GM10847 (cell line): ENCODE measurements at regions not wholly inside any gene's neighbourhood (a gene's known extent, or its start where the extent isn't known, plus 50 kb on each side); places are given as distances from the start of the nearest gene placed in this dataset.

Experiments
- POLR2A ChIP-seq: IDR thresholded peaks from 2 replicates; pipeline ENCODE4 v1.6.1; 2011; ENCODE audit not compliant: insufficient read length; ENCODE audit errors: extremely low read depth

DNA sequence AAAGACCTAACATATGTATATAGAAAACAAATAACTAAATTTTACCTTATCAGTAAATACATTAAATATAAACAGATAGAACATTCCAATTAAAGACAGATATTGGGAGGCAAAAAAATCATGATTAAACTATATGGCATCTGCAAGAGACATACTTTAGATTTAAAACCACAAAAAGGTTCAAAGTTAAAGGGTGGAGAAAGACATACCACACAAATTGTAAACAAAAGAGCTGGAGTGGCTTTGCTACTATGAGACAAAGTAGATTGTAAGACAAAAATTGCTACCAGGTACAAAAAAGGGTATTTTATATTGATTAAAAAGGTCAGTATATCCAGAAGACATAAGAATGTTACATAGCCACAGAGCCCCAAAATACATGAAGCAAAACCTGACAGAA is 200.2 kb downstream of the KCNRG start:
- no peak for TF ChIP-seq POLR2A

DNA sequence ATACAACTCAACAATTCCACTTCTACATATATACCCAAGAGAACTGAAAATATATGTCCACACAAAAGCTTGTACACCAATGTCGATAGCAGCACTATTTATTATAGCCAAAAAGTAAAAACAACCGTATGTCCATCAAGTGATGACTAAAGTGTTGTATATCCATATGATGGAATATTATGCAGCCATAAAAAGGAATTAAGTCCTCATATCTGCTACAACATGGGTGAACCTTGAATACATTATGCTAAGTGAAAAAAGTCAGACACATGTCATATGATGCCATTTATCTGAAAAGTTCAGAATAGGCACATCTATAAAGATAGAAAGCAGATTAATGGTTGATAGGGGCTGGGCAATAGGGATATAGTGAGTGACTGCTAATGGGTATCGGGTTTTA is 204.5 kb downstream of the KCNRG start:
- TF ChIP-seq POLR2A, result no peak

DNA sequence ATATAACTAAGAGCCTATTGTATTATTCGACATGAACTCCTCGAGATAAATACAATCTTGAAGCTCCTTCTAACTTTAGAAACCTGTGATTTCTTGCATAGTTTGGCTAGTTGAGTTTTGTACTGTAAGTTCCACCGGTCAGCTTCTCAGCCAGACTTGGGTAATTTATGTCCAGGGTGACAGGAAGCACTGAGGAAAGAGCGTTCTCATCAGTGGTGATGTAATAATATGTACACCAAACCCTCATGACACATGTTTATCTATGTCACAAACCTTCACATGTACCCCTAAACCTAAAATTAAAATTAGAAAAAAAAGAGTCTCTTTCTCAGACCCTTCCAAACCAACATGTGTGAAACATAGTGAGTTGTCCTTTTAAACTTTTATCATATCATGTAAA is 205.7 kb downstream of the KCNRG start:
- no peak for TF ChIP-seq POLR2A

DNA sequence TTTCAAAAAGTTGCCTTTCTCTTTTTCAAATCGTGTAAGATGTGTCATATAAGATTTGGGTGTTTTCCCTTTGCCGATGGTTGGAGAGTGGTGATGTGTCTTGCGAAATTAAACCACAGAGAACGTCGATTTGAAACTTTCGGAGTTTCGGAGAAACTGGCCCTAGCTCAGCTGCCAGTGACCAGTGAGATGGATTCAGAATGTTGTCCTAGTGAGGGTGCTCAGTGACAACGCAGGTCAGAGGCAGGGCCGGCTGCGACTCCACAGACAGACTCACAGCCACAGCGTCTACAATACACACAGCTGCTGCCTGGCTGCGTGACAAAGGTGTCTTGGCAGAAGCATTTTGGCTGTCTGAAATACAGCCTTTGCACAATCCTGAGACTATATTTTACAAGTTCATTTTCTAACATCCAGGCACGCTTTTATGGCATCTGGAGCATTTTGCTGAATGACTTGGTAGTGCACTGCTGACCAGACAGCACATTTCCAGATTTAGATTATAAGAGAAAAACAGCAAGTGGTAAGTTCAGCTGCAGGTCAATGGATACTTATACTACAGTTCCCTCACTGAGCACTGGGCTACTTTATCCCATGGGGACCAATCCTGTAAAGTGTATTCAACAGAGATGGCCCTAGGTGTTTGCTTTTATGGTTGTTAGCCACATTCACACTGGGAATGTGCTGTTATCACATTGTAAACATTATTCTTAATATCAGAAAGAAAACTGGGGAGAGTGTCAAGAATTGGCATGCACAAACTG is 207.5 kb downstream of the KCNRG start:
- TF ChIP-seq POLR2A, result no peak

DNA sequence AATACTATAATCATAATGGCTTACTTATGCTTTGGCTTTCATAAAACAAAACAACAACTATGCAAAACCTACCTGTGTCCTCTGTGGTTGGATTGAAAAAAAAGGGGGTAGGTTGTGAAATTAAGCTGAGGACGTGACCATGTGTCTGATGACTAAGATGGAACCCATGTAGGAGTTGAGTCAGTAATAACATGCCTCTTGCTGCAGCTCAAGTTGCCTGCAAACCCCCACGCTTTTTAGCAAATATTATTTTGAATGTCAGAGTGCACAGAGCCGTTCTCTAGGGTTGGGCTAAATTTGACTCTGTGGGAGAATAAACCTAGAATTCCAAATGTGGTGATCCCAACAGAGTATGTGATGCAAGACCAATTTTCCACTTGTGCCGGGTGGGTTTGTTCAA is 209.3 kb downstream of the KCNRG start:
- TF ChIP-seq POLR2A, result no peak

DNA sequence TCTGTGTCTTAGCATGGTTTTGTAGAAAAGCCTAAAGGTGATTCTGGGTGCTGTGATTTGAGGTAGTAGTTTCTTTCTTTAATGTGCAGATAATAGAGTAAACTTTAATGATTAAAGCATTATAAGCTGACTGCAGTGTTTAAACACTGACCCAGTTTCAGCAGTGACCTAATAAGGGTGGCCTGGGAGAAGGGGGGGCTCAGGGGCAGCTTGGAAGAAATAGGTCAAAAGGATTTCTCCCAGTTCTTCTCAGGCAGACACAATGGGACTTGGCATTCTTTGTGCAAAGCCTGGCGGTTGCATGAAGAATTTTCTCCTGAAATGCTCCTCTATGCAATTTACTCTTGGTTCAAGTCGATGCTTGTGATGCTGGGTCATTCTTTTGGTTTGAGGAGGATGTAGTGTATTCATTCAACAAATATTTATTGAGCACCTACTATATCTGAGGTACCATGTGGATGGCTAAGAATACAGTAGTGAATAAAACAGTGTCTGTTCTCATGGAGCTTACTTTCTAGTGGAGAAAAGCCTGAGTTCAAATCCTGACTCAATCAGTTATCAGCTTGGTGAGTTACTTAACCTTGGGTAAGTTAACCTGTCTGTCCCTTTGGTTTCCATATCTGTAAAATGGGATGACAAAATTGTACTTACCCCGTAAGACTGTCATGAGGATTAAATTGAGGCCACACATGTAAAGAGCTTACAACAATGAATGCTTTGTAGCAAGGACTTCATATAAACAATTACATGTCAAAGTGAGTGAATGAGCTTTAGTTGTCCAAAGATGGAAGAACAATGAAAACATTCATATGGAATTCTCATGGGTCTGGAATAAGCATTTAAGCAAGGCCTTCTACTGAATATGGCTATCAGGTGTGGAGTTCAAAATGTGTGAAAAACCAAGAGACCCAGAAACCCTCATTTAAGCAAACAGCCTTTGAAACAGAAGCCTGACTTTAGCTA is 210.2 kb downstream of the KCNRG start:
- TF ChIP-seq POLR2A, result no peak

DNA sequence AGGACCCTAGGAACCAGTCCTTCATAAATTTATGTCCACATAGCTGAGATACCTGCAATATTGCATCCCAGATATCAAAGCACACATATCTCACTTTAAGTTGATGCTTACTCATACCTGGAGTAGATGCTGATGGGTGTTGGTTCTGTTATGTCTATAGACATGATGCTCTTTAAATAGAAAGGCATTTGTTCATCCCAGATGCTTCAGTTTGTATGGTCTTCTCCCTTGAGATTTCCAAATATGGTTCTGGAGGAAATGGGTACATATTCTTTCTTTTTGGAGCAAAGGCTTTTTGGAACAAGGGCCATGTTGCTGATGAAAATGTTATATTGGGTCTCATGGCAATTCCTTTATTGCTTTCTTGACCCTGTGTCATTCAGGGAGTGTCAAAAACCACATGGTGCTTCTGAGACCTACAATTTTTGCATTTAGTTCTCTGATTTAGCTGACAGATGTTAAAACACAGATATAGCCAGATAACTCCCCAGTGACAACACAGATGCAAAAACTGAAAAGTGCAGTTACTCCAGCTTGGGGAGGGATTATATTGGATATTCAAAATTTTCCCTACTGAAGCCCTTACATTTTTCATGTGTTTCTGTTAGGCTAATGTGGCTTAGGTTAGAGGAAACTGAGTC is 211.4 kb downstream of the KCNRG start:
- TF ChIP-seq POLR2A, result no peak

DNA sequence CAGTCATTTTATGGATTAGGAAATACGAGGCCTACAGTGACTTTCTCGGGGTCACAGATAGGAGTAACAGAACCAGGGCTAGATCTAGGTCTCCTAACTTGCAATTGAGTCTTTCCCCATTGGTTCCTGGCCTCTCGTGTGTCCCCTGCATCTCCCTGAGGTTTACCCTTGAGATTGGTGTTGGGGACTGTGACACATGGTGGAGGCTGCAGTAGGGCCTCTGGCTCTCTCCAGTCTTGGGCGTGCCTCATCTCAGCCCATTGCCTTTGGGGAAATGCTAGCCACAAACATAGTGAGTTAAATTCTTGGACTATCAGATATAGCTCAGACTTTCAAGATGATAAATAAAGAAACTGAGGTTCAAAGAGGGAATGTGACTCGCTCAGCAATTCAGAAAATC is 212.1 kb downstream of the KCNRG start:
- no peak for TF ChIP-seq POLR2A

DNA sequence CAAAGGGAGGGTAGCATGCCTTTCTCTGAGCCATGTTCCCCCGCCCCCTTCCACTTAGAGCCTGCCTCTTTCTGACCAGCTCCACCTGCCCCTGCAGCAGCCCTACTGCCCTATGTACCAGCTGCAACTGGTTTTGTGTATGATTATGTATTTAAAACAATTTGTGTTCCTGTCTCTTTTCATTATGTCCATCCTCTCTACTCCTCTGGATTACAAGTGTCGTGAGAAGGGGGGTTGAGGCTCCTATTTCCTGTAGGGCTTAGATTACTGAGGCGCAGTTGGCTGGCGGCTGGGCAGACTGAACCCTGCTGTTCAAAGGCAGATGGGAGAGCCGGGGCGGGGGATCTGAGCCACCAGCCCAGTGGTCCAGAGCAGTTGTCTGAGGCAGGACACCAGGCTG is 213.3 kb downstream of the KCNRG start:
- no peak for TF ChIP-seq POLR2A

DNA sequence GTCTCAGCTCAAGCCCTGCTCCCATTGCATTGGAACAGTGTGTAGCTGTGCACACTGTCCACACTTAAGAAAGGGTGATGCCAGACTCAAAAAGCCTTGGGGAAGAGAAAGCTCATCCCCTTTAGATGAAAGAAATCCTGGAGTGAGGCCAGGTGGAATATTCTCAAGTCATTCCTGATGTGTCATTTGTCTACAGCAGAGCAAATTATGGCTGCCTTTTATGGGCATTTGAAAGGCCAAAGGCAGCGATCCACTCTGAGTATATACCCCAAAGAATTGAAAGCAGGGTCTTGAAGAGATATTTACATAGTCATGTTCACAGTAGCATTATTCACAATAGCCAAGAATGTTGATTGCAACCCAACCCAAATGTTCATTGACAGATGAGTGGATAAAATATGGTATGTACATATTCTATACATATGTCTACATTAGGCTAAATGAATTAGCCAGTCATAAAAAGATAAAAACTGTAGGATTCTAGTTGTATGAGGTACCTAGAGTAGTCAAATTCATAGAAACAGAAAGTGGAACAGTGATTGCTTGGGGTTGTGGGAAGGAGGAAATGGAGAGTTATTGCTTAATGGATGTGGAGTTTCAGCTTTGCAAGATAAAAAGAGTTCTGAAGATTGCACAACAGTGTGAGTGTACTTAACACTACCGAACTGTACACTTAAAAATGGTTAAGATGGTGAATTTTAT is 214.9 kb downstream of the KCNRG start:
- TF ChIP-seq POLR2A, result no peak

DNA sequence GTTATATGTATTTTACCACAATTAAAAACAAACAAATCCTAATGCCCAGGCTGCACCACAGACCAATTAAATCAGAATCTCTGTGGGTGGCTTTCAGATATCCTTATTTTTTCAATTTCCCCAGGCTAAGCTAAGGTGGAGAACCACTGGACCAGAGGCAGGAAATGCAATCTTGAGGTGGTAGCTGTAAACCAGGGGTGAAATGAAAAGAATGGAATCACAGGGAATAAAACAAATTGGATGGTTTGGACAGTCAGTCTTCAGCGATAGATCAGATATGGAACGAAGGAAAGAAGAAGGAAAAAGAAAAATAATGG is 215.4 kb downstream of the KCNRG start:
- no peak for TF ChIP-seq POLR2A

DNA sequence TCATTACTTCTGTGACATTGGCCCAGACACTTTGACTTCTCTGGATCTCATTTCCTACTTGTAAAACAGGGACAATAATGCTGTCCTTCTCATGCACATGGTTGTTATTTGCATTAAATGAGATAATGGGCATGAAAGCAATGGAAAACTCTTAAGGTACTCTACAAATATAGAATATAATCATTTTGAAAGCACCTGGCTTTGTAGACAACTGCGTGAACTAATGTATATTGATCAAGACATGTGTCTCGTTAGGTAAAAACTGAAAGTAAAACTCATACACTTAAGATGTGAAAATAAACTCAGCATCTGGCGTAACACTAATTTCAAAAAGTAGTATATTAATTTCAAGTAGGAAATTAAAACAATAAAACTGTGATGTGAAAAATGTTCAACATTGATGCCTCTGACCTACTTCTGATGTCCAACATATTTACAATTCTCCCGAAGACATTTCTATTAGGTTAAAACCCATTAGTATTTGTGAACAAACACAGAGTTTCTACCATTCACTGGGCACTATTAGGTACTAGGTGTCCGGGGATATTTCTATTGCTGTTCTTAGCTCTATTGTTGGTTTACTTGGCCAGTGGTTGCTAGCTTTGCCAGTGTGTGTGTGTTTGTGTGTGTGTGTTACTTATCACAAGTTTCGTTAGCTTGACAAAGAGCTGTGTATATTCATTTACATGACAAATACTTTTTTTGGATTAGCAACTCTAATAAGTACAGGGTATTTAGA is 220.5 kb downstream of the KCNRG start:
- no peak for TF ChIP-seq POLR2A

DNA sequence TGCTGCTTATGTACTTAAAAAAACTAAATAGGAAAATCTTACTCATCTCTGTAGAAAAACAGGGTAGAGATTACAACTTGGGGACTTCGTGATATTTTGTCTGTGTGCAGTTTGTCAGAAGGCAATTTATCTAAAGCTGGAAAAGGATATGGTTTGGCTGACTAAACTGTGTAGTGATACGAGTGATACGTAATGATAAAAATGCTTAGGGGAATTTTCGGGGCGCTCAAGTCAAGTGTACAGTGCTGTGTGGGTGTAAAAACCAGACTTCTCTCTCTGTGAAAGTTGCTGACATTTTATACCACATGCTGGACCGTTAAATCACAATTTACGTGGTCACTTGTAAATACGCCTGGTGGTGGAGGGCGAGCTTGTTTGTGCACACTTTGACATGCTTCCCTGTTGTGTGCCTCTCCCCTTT is 221.7 kb downstream of the KCNRG start:
- no peak for TF ChIP-seq POLR2A

DNA sequence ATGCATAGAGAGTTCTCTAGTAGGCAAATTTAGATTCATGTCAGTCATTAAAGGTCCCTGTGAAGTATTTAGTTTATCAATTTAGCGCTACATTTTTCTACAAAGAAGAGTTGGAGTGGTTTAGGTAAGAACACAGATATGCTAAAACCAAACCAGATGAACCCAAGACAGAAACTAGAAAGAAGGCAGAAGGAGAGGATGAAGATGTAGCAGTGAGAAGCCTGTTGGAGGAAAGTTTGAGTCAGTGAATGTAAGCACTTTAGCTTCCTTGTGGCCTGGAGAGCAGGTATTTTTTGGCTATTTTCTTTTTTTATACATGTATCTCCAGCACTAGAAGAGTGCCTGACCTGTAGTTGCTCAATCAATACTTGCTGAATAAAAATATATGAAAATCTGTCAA is 223.7 kb downstream of the KCNRG start:
- TF ChIP-seq POLR2A, result no peak

DNA sequence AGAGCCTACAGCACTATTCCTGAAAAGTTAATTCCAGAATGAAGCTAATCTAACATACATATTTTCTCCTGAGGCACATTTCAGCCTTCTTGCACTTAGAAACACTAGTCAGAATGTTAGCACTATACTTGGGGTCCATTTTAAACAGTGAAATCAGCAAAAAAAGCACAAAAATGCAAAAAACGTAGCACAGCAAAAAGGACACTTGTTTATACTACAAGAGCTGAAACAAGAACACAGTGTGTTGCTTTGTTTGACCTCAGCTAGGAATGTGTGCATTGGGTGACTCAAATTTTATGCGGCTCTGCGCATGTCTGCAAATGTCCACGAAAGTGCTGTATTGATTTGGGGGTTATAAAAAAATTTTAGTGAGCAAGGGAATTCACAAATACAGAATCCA is 226.2 kb downstream of the KCNRG start:
- no peak for TF ChIP-seq POLR2A
